WTC11 (cell line): ENCODE measurements at regions not wholly inside any gene's neighbourhood (a gene's known extent, or its start where the extent isn't known, plus 50 kb on each side); places are given as distances from the start of the nearest gene placed in this dataset.
"Not testable (repeated sequence)": the region's sequence is repeated elsewhere in the genome, so short reads cannot be mapped to it uniquely, and the experiment has no call there.

Experiments
- ATF3 ChIP-seq: sonication (generic); formaldehyde crosslinking; conservative IDR thresholded peaks from 2 replicates; pipeline ENCODE4 v1.8.1; 2022; ENCODE audit warnings: mild to moderate bottlenecking, missing genetic modification reagents
- E2F4 ChIP-seq: sonication (generic); formaldehyde crosslinking; IDR thresholded peaks from 2 replicates; pipeline ENCODE4 v1.8.1; 2022; ENCODE audit warnings: low read depth, mild to moderate bottlenecking, moderate library complexity, missing genetic modification reagents, borderline replicate concordance
- E2F5 ChIP-seq: sonication (generic); formaldehyde crosslinking; IDR thresholded peaks from 2 replicates; pipeline ENCODE4 v1.8.1; 2022; ENCODE audit warnings: mild to moderate bottlenecking, moderate library complexity, missing genetic modification reagents

- not testable (repeated sequence) for TF ChIP-seq ATF3; E2F5 (CRISPR knock-in tag); E2F4 (CRISPR knock-in tag)
Observed at GRCh38 chrY:21701951-21702350, 167.3 kb downstream of the RBMY1A1 start.
